Vagina (tissue), 2 donors: ENCODE measurements at regions not wholly inside any gene's neighbourhood (a gene's known extent, or its start where the extent isn't known, plus 50 kb on each side); places are given as distances from the start of the nearest gene placed in this dataset.

ENCODE experiments used
- POLR2A ChIP-seq, 2 donors: fragments of 450-650 bp; IDR thresholded peaks; one replicate each; pipeline ENCODE4 v1.6.1; 2017; ENCODE audit warnings: antibody characterized with exemption in 2 of 2, mild to moderate bottlenecking in 2 of 2, moderate library complexity in 2 of 2
- POLR2AphosphoS5 ChIP-seq, 2 donors: sonication (generic); formaldehyde crosslinking; IDR thresholded peaks; one replicate each; pipeline ENCODE4 v1.9.0; 2017; ENCODE audit warnings: antibody characterized with exemption in 2 of 2, mild to moderate bottlenecking in 2 of 2, low read depth in 1 of 2; ENCODE audit not compliant: insufficient read depth in 1 of 2
- TF ChIP-seq, protein P1 (sequence below), 3 experiments: fragments of 450-650 bp in 2 of 3; fragments of 200-600 bp in 1 of 3; sonication (generic) in 1 of 3; IDR thresholded peaks; one replicate each; pipeline ENCODE4 v1.5.1; 2017 to 2019; ENCODE audit warnings: antibody characterized with exemption in 3 of 3, mild to moderate bottlenecking in 2 of 3, moderate library complexity in 2 of 3

DNA sequence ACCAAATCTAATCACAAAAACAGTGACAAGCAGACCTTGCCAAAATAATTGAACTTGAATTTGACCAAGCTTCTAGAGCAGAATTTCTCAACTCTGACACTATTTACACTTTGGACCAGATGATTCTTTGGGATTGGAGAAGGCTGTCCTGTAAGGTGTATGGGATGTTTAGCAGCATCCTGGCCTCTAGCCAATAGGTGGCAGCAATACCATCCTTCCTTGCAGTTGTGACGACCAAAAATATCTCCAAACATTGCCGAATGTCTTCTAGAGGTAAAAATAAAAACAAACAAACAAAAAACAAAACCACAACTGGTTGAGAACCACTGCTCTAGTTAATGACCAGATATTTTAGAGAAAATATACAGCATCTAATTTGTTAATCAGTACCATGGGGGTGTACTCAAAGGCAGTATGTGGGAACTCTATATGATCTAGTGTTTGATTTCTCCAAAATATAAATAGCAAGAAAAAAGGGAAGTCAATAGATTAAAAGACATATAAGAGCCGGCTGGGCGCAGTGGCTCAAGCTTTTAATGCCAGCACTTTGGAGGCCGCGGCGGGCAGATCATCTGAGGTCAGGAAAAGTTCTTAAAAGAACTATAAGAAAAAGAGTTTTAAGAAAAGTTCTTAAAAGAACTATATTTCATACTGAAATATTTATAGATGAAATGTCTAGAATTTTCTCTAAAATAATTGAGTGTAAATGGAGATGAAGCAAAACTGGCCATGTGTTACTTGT is 60.9 kb upstream of the ZNF527 start:
- TF ChIP-seq, protein P1, sequence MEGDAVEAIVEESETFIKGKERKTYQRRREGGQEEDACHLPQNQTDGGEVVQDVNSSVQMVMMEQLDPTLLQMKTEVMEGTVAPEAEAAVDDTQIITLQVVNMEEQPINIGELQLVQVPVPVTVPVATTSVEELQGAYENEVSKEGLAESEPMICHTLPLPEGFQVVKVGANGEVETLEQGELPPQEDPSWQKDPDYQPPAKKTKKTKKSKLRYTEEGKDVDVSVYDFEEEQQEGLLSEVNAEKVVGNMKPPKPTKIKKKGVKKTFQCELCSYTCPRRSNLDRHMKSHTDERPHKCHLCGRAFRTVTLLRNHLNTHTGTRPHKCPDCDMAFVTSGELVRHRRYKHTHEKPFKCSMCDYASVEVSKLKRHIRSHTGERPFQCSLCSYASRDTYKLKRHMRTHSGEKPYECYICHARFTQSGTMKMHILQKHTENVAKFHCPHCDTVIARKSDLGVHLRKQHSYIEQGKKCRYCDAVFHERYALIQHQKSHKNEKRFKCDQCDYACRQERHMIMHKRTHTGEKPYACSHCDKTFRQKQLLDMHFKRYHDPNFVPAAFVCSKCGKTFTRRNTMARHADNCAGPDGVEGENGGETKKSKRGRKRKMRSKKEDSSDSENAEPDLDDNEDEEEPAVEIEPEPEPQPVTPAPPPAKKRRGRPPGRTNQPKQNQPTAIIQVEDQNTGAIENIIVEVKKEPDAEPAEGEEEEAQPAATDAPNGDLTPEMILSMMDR (IDR thresholded peaks at IDR 0.05) = no peak
- TF ChIP-seq POLR2A (IDR thresholded peaks at IDR 0.05) = no peak
- TF ChIP-seq POLR2AphosphoS5 (IDR thresholded peaks at IDR 0.05; ENCODE audit: insufficient read depth in 1 of 2, low read depth in 1 of 2) = no peak
